Omental fat pad (tissue), 3 donors: ENCODE measurements at regions not wholly inside any gene's neighbourhood (a gene's known extent, or its start where the extent isn't known, plus 50 kb on each side); places are given as distances from the start of the nearest gene placed in this dataset.

Experiments used
- ATAC-seq: fragments of 150-250 bp; one replicate; pipeline ENCODE4 v1.9.1; 2016; ENCODE audit warnings: mild to moderate bottlenecking, moderate library complexity; ENCODE audit not compliant: low FRiP score
- DNase-seq: peaks from one replicate; pipeline ENCODE4 v3.0.0-alpha.2; 2019; ENCODE audit warnings: low spot score
- CTCF ChIP-seq, 3 donors: fragments of 450-650 bp; IDR thresholded peaks; one replicate each; pipeline ENCODE4 v1.5.1; 2016 to 2017; ENCODE audit warnings: antibody characterized with exemption in 3 of 3, mild to moderate bottlenecking in 3 of 3, moderate library complexity in 2 of 3

GRCh38 chr4:123090886-123091285 is 168.5 kb upstream of the NUDT6 start:
- ATAC-seq (no peak), DNase-seq (no peak)
- TF ChIP-seq CTCF (IDR thresholded peaks at IDR 0.05), result no peak

DNA sequence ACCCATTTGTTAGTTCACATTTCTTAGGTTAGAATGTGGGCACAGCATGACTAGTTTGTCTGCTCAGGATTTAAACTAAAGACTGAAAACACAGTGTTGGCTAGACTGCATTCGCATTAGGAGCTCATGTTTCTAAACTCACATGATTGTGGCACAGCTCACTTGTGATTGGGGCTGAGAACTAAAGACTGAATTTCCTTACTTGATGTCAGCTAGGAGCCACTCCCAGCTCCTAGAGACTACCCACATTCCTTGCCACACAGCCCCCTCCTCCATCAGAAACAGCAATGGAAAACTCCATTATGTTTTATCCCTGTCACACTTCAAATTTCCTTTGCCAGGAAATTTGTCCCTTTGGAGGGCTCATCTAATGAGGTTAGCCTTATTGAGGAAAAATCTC is 170.2 kb upstream of the NUDT6 start:
- no peak for ATAC-seq
- no peak for TF ChIP-seq CTCF (IDR thresholded peaks at IDR 0.05)
- DNase-seq, result no peak

GRCh38 chr4:123093236-123093635 is 170.8 kb upstream of the NUDT6 start:
- TF ChIP-seq CTCF (IDR thresholded peaks at IDR 0.05), result no peak
- DNase-seq (no peak), ATAC-seq (no peak)

DNA sequence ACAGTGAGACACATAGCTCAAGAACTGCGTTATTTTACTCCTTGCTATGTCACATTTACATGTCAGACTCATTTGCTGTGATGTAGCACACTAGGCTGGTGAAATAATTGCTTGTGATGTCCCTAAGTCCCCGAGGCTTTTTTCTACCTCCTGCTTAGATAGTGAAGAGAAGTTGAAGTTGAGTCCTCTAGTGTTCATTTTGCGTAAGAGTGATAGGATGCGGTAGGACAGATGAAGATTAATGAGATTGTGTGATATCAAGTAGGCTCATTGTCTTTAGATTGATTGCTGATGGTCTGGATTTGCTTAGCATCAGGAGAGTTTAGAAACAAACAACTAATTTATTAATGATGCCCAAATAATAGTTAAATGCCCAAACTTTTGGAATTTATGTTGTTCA is 173.6 kb upstream of the NUDT6 start:
- TF ChIP-seq CTCF (IDR thresholded peaks at IDR 0.05), result no peak
- no peak for DNase-seq
- ATAC-seq, result no peak

DNA sequence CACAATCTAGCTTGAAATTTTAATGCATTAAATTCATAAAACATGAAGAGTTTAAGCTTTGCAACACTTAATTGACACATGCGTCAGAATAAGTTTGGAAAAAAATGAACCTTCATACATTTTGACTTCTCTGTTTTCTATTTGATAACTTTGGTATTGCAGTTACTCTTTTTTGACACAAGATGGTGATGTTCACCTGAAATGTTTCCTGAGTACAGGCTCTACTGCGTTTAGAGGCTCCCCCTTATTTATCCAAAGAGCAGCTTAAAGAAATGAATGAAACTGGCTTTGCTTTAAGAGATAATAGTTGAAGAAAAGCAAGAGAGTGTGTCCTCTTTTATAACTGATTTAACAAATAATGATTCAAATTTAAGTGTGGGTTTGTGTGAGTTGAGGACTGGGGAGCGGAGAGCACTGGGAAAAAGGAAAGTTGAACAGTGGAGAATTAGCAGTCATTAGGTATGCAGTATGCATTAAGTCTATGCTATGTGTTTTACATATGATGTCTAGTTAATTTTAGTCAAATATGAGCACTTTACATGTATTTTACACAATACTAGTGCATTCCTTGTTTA is 180.6 kb upstream of the NUDT6 start:
- TF ChIP-seq CTCF (IDR thresholded peaks at IDR 0.05), result peak in 1 of 3 donors; percentile 10
- ATAC-seq, result peak; percentile 59
- no peak for DNase-seq

- ATAC-seq (no peak), DNase-seq (no peak)
- no peak for TF ChIP-seq CTCF (IDR thresholded peaks at IDR 0.05)
Observed at GRCh38 chr4:123104310-123105025, 182.1 kb upstream of the NUDT6 start.

DNA sequence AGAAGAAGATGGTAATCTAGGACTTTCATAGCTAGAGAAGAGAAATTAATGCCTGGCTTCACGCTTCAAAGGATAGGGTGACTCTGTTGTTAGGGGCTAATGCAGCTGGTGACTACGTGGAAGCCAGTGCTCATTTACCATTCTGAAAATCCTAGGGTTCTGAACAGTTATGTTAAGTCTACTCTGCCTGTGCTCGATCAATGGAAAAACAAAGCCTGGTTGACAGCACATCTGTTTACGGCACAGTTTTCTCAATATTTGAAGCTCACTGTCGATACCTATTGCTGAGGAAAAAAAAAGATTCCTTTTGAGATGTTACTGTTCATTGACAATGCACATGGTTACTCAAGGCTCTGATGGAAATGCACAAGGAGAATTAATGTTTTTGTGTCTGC is 182.6 kb upstream of the NUDT6 start:
- TF ChIP-seq CTCF (IDR thresholded peaks at IDR 0.05), result no peak
- ATAC-seq (no peak), DNase-seq (no peak)
